ENCODE measurements at regions not wholly inside any gene's neighbourhood (a gene's known extent, or its start where the extent isn't known, plus 50 kb on each side); places are given as distances from the start of the nearest gene placed in this dataset.
"Not testable (repeated sequence)": the region's sequence is repeated elsewhere in the genome, so short reads cannot be mapped to it uniquely, and the experiment has no call there.

- DNase-seq (ENCODE audit: low read depth, low spot score), result no peak
Observed at GRCh38 chr15:69554279-69554961, 101.8 kb downstream of the RPLP1 start.

DNA sequence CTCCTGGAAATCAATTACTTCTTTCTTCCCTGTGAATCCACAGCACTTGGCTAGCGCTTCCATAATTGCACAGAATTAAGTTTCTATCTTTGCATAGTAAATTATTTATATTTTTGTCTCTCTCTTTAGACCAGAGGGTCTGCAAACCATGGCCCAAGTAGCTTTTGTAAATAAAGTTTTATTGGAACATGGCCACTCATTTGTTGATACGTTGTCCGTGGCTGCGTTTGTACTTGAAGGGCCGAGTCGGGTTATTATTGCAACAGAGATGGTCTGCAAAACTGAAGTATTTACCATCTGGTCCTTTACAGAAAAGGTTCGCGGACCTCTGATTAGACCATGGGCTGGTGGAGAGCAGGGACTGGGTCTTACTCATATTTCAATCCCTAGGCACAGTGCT lies 102.5 kb downstream of the RPLP1 start:
- no peak for DNase-seq (ENCODE audit: low read depth, low spot score)

- DNase-seq (ENCODE audit: low read depth, low spot score), result no peak
Observed at GRCh38 chr15:69556344-69556743, 103.7 kb downstream of the RPLP1 start.

GRCh38 chr15:69557020-69557706 lies 104.5 kb downstream of the RPLP1 start:
- no peak for DNase-seq (ENCODE audit: low read depth, low spot score)

- DNase-seq (ENCODE audit: low read depth, low spot score), result no peak
Observed at GRCh38 chr15:69557707-69558409, 105.2 kb downstream of the RPLP1 start.

DNA sequence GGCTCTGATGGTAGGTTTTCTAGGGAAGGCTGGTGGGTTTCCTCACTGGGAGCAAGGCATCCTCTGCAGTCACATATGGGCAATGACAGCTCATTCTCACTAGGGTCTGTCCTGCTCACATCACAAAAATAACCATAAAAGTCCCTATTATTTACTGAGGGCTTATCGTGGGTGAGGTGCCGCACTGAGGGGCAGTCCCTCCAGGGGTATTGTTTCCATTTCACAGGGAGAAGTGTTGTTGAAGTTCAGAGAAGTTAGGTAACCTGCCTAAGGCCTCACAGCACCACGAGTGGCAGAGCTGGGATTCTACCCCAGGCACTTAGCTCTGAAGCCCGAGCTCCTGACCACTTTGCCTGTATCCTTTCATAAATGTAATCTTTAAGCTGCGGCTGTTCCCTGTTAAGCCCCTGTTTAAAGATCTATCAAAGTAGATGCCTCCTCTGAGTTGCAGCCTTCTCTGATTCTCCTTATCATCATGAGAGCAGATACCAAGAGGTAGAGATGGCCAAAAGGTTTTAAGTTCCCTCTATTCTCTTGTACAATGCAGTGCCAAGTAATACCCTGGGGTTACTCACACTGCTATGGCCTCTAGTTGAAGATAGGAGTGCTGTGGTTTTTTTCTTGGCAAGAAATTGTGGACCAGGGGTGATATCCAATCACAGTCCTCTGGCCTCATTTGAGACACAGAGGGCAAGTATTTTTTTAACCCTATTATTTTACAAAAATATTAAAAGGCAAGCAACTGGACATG lies 107.0 kb downstream of the RPLP1 start:
- no peak for DNase-seq (ENCODE audit: low read depth, low spot score)

GRCh38 chr15:69561071-69561784 lies 108.6 kb downstream of the RPLP1 start:
- DNase-seq (ENCODE audit: low read depth, low spot score), result no peak

GRCh38 chr15:69562116-69562515 lies 109.5 kb downstream of the RPLP1 start:
- DNase-seq (ENCODE audit: low read depth, low spot score), result no peak

- no peak for DNase-seq (ENCODE audit: low read depth, low spot score)
Observed at GRCh38 chr15:69562564-69562963, 109.9 kb downstream of the RPLP1 start.

- no peak for DNase-seq (ENCODE audit: low read depth, low spot score)
Observed at GRCh38 chr15:69565066-69565655, 112.5 kb downstream of the RPLP1 start.

GRCh38 chr15:69567238-69567760 lies 114.7 kb downstream of the RPLP1 start:
- DNase-seq (ENCODE audit: low read depth, low spot score), result not testable (repeated sequence)

DNA sequence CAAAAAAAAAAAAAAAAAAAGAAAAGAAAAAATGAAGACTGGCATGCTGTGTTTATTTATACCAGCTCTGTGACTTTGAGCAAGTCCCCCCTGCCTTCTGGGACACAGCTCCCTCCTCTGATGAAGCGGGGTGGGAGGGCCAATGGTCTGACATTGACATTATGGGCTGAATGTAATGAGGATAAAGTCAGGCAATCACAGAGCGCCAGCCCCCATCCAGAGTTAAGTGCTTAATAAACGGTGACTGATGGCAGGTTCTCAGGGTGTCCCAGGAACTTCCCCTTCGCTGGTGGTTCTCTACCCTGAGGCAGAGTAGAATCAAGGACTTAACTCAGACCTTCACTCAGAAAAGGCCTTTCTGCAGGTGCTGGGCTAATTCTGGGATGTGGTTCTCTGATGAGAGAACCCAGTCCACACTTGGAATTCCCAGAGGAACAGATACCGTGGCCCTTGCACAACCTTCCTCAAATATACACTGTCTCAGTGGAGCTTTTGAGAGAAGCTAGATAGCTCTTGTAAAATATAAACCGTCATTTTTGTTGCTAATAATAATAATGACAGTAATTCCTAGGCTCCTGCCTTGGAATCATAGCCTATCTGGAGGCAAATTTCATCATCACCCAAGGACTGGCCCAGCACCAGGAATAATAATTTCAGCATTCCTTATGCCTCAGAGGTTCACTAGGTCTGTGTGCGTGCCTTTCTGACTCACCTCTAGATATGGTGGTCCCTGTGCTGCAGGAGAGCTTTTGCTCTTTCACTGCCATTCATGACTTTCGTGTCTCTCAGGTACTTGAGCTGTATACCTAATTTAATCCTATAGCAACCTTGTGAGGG lies 115.8 kb downstream of the RPLP1 start:
- no peak for DNase-seq (ENCODE audit: low read depth, low spot score)

DNA sequence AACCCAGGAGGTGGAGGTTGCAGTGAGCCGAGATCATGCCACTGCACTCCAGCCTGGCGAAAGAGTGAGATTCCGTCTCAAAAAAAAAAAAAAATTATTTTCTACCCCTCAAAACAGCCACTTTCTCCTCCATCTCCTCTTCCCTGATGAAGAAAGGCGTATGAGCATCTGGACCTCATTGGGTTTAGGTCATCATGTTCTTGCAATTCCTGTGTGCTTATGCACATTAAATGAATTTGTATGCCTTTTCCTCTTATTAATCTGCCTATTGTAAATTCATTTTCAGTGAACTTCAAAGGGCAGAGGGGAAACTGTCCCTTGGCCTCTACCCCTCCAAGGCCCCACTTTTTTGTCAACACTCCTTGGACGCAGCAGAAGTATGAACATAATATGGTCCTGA lies 117.8 kb downstream of the RPLP1 start:
- DNase-seq (ENCODE audit: low read depth, low spot score), result no peak

- no peak for DNase-seq (ENCODE audit: low read depth, low spot score)
Observed at GRCh38 chr15:69570997-69571396, 118.4 kb downstream of the RPLP1 start.

- DNase-seq (ENCODE audit: low read depth, low spot score), result not testable (repeated sequence)
Observed at GRCh38 chr15:69573278-69573677, 120.7 kb downstream of the RPLP1 start.

- DNase-seq (ENCODE audit: low read depth, low spot score), result no peak
Observed at GRCh38 chr15:69573815-69574475, 121.3 kb downstream of the RPLP1 start.

DNA sequence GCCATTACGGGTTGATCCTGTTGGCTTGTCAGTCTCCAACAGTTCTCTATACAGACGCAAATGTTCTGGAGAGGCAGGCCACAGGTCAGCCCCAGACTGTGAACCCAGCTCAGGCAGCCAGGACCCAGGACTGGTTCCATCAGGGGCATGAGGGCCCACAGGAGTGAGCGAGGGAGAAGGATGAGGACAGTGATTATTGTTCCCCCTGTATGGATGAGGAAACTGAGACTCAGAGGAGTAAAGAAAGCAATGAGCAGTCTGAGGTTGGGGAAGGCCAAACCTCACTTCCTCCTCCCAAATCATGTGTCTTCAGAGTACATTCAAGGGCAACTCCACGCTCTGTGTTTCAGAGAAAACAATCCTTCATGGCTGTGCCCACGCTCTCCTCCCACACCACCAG lies 121.9 kb downstream of the RPLP1 start:
- no peak for DNase-seq (ENCODE audit: low read depth, low spot score)

DNA sequence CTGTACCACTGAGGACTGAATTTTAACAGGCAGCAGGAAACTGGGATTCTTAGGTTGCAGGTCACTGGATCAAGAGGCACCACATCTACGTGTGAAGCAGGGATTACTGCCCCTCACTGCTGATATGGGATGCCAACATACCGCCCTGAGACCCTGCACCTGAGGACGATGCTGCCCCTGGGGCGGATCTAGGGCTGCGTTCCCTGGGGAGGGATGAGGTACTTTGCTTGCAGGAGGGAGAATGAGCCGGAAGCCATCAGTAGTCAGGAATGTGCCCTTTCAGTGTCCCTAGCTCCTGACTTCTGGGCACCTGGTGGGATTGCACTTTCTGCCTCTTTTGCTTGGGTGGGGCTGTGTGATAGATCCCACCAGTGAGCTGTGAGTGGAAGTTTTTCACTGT lies 122.8 kb downstream of the RPLP1 start:
- no peak for DNase-seq (ENCODE audit: low read depth, low spot score)

GRCh38 chr15:69576035-69576526 lies 123.5 kb downstream of the RPLP1 start:
- DNase-seq (ENCODE audit: low read depth, low spot score), result no peak

All from iPS DF 19.7 (cell line).